ENCODE measurements at regions not wholly inside any gene's neighbourhood (a gene's known extent, or its start where the extent isn't known, plus 50 kb on each side); places are given as distances from the start of the nearest gene placed in this dataset.

DNA sequence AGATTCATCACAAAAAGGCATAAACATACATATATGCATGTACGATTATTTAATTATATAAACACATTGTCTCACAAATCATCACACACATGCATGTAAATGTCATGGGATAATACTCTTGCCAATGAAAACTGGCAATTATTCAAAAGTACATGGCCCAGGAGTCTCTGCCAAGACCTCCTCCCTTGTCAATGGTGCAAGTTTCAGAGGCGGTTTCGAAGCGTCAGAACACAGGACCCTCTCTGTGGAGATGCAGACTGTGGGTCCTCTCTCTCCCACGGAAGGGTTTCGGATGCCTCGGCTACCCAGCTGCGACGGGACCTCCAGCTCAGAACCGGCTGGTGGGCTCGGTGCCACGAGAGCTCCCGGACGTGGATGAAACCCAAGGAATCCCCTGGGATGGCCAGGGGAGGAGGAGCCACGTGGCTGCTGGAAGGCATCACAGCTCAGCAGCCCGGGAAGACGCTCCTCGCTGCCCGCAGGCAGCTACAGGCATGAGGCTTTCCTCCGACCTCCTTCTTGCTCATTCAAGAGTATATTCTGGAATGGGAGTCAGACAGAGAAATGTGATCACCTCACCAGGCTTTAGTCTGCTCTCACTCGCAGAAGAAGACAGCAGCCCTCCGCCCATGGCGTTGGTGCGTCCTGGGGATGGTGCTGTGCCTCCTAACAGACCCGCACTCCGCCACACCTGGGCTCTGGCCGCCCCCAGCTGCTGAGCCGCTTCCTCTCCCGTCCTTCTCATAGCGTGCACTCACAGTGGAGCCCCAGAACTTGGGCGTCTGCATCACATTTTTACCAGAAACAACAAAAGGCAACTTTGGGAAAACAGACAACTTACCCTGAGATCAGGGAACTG, 308.8 kb downstream of the IRX2 start:
- no peak for DNase-seq (ENCODE audit: low spot score)

GRCh38 chr5:2441495-2442180, 309.8 kb downstream of the IRX2 start:
- DNase-seq (ENCODE audit: low spot score), result no peak

- no peak for DNase-seq (ENCODE audit: low spot score)
Observed at GRCh38 chr5:2439608-2440007, 311.9 kb downstream of the IRX2 start.

DNA sequence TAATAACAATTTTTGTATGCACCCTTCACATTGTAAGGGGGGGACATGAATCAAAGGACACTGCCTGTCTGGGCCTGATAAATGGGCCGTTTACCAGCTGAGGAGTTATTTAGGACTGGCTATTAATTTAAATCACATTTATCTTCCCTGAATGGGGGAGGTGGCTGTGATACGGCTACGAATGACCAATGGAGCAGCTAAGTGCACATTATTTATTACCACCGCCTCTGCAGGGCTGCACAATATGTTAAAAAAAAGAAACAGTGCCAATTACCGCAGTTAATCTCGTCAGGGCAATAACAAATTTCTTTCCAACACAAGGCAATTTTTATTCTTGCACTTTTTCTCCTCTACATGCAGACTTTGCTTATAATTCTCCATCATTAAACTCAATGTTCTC, 318.4 kb downstream of the IRX2 start:
- no peak for DNase-seq (ENCODE audit: low spot score)

- DNase-seq (ENCODE audit: low spot score), result no peak
Observed at GRCh38 chr5:2432076-2432920, 319.2 kb downstream of the IRX2 start.

DNA sequence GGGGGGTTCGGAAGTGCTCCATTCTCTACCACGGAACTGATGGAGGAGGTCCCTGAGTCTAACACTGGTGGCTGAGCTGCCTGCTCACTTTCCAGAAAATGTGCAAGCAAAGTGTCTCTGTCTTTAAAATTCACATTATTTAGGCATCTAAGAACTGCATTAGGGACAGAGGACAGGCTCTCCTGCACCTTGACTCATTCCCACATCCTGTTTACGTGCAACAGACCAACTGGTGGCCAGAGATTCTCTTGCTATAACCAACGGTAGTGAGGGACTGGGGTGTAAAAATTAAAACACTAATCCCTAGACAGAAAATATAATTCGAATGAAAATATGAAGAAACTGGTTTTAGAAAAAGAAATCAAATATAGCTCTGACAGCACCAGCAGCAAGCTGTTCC, 320.9 kb downstream of the IRX2 start:
- peak; percentile 74 for DNase-seq (ENCODE audit: low spot score)

- no peak for DNase-seq (ENCODE audit: low spot score)
Observed at GRCh38 chr5:2427983-2428382, 323.5 kb downstream of the IRX2 start.

DNA sequence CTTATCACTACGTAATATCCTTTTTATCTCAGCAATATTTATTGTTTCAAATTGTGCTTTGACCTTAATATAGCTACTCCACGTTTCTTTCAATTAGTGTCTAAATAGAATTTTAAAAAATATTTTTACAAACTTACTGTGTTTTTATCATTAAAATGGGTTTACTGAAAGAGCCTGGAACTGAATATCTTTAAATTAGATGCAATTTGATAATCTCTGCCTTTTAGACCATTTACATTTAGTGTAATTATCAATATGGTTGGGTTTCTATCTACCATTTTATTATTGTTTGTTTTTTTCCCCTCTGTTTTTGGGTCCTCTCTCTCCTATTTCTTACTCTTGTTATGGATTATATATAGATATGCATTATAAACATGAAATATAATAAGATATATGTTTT, 327.8 kb downstream of the IRX2 start:
- no peak for DNase-seq (ENCODE audit: low spot score)

GRCh38 chr5:2417301-2417700, 334.2 kb downstream of the IRX2 start:
- no peak for DNase-seq (ENCODE audit: low spot score)

DNA sequence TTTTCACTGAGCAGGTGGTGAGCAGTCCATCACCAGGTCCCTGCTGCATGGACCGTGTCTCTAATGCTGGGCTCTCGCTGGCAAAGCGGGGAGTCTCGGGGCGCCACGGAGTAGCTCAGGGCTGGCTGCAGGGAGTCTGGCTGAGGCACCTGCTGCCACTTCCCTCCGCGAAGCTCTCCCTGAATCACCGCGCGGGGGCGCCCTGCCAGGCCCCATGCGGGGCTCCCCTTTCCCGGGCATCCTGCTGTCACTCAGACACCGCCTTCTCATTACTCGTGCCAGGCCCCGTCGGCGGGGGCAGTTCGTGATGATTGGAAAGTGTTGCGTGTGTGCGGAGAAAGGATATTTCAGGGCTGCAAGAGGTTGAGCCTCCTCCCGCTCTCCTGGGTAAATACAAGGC, 335.8 kb downstream of the IRX2 start:
- no peak for DNase-seq (ENCODE audit: low spot score)

- DNase-seq (ENCODE audit: low spot score), result no peak
Observed at GRCh38 chr5:2410451-2410850, 341.0 kb downstream of the IRX2 start.

GRCh38 chr5:2403296-2403695, 348.2 kb downstream of the IRX2 start:
- DNase-seq (ENCODE audit: low spot score), result no peak

DNA sequence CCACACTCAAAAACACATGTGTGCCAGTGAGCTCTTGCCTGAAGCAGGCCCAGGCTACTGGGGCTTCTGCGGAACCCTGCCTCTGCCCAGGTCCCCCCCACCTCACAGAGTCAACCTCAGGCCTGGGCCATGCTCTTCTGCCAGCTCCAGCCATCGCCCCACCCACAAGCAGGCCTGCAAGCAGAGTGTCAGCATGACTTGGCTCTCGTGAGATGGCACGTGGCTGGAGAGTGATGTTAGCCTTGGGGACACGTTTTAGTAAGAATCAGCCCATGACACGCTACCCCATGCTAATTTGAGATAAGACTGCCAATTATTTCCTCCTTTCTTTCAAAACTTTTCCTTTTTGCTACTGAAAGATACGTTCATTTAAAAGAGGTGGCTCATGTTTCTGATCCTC, 351.7 kb downstream of the IRX2 start:
- DNase-seq (ENCODE audit: low spot score), result peak; percentile 55

- DNase-seq (ENCODE audit: low spot score), result no peak
Observed at GRCh38 chr5:2399096-2399495, 352.4 kb downstream of the IRX2 start.

DNA sequence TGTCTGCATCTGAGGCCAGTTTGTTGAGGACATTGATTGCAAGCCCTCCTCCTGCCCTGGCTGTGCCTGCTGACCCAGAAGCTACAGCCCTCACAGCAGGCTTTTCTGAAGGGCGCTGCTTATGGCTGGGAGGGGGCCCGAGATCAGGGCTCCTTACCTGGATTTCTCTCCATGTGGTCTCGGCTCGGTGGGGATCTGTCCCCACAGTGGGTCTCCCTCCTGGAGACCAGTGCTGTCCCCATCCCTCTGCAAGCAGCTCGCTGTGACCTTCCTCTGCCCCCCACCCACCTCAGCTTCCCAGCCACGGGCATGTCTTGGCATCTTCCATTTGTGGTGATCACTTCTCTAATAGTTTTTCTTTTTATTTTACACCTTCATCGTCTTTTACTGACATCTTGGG, 357.9 kb downstream of the IRX2 start:
- no peak for DNase-seq (ENCODE audit: low spot score)

DNA sequence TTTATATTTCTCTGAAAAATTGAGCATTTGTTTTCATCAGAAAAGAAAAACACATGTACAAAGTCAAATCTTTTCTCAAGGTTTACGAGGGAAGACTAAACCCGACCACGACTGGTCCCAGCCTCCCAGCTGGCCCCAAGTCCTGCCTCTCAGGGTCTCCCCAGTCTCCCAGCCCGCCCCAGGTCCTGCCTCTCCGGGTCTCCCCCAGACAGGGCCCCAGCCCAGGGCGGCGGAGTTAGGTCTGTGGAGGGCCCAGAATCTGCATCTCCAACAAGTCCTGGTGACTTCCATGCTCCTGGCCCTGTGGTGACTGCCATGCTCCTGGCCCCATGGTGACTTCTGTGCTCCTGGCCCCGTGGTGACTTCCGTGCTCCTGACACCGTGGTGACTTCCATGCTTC, 359.9 kb downstream of the IRX2 start:
- DNase-seq (ENCODE audit: low spot score), result no peak

DNA sequence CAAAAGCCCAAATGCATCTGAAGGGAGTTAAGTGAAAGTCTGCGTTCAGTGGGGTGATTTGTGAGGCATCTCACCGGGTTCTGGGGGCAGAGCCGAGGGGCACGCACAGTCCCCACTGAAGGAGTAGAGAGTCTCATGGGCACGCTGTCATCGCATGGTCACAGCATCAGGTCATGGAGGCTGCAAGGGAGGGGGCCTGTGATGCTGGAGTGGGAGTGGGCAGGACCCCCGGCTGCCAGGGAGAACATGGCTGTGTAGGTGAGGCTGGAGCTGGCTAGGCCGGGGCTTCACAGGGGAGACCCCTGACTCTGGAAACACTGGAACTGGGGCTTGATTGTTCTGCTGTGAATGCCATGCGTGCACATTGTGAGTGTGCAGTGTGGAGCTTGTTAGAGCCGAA, 360.5 kb downstream of the IRX2 start:
- DNase-seq (ENCODE audit: low spot score), result no peak

DNA sequence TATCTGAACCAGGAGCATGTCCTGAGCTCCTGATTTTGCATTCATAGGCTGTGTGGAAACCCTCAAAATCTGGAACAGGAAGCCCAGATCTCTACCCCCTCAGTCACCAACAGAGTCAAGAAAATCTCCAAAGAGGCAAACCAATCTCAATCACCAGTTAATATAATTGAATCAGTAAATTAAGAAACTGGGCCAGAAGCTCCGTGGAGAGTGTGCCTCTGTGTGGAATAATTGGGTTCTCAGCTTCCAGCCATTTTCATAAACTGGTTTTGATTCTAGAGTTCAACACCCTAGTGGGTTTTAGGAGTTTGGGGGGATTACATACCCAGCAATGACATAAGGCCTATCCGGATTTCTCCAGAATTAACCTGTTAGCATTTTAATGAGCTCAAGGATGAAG, 362.9 kb downstream of the IRX2 start:
- no peak for DNase-seq (ENCODE audit: low spot score)

DNA sequence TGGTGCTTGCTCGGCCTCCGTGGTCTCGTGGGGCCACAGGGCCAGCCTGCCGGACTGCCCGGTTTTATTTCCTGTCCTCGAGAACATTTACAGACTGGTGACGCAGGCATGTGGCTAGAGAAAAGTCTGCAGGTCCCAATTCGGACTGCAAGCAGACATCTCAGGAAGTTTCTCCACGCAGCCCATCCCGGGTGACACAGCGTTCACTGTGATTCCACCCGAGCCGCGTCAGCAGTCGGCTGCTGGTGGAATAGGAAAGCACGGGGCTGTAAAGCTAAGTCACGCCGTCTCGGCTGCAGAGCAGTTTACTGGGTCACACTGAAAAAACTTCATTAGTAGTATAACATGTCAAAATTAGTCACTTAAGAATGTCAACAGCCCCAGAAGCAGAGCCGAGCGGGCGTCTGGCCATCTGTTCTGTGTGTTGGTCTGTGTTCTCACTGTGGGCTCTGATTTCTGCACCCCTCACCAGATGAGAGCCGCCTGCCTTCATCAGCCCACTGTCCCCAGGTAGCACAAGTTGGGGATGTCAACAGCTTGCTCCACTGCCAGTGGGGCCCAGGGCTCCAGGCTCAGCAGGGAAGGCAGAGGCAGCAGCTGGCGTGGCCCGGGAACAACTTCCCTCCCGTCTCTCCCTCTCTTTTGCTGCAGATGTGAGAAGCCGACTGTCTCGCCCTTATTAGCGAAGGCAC, 363.7 kb downstream of the IRX2 start:
- DNase-seq (ENCODE audit: low spot score), result no peak

- DNase-seq (ENCODE audit: low spot score), result no peak
Observed at GRCh38 chr5:2387250-2387633, 364.2 kb downstream of the IRX2 start.

DNA sequence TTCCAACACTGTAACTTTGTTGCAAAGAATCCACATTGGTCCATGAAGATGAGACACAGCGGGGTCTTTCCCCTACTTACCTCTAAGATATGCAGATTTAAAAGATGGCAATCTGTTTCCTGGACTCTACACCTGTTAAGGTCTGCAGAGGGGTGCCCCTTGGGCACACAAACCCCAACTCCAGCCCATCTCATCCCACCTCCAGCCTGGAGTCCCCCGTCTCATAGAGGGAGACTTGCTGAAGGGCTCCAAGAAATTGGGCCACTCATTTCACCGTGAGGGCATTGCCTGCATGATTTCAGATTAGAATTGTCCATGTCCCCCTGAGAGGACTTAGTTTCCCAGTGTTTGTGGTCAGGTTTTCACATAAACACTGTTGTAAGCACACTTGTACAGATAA, 365.7 kb downstream of the IRX2 start:
- DNase-seq (ENCODE audit: low spot score), result no peak

DNA sequence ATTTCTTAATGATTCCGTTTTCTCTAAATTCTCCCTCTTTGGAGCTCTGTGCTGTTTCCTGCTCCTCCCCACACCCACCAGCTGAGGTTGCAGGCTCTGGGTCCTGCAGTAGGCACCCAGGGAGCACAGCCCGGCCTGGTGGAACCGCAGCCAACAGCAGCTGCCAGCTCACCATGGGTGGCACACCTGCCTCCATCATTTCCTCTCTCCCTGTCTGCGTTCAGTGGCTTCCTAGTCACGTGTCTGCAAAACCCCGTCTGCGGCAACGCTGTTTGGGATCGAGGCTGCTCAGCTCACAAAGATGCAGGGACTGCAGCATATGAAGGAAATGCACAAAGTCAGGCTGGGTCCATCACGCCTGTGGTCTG, 367.8 kb downstream of the IRX2 start:
- DNase-seq (ENCODE audit: low spot score), result no peak

Measured in H4 (cell line).